ENCODE measurements at regions not wholly inside any gene's neighbourhood (a gene's known extent, or its start where the extent isn't known, plus 50 kb on each side); places are given as distances from the start of the nearest gene placed in this dataset.

- Histone ChIP-seq H3K4me1 (no peaks in the 10 kb centered on the region), H3K27ac (replicated peaks) (no peak overlapping the region), H3K9me3 (replicated peaks) (peaks cover 16% of the 10 kb centered on the region), H3K36me3 (no peaks in the 10 kb centered on the region), H3K4me3 (no peak overlapping the region), H3K27me3 (ENCODE audit: low read depth) (no peaks in the 10 kb centered on the region)
- no peak for DNase-seq
- intact Hi-C loops (cut with micrococcal nuclease): no loop called here
- TF ChIP-seq CTCF (IDR thresholded peaks at IDR 0.05; ENCODE audit: borderline replicate concordance): no peak
These were observed 810.3 kb upstream of the ACO1 start for GRCh38 chr9:31574006-31574765.

- H3K27me3 ChIP-seq (ENCODE audit: low read depth): no peaks in the 10 kb centered on the region
- H3K9me3 ChIP-seq (replicated peaks): no peaks in the 10 kb centered on the region
- intact Hi-C loops (cut with micrococcal nuclease): no loop called here
- H3K4me3 ChIP-seq: no peak overlapping the region
- DNase-seq: no peak
- H3K27ac ChIP-seq (replicated peaks): no peak overlapping the region
- TF ChIP-seq CTCF (IDR thresholded peaks at IDR 0.05; ENCODE audit: borderline replicate concordance): no peak
- no peaks in the 10 kb centered on the region for H3K4me1 ChIP-seq
- no peaks in the 10 kb centered on the region for H3K36me3 ChIP-seq
These were observed 802.4 kb upstream of the ACO1 start for GRCh38 chr9:31582071-31582470.

GRCh38 chr9:31582561-31582960 is 801.9 kb upstream of the ACO1 start:
- H3K4me3 ChIP-seq: no peak overlapping the region
- no peaks in the 10 kb centered on the region for H3K27me3 ChIP-seq (ENCODE audit: low read depth)
- DNase-seq: no peak
- H3K4me1 ChIP-seq: no peaks in the 10 kb centered on the region
- H3K9me3 ChIP-seq (replicated peaks): no peaks in the 10 kb centered on the region
- intact Hi-C loops (cut with micrococcal nuclease): no loop called here
- TF ChIP-seq CTCF (IDR thresholded peaks at IDR 0.05; ENCODE audit: borderline replicate concordance): no peak
- H3K36me3 ChIP-seq: no peaks in the 10 kb centered on the region
- H3K27ac ChIP-seq (replicated peaks): no peak overlapping the region

GRCh38 chr9:31585158-31585557 is 799.3 kb upstream of the ACO1 start:
- H3K36me3 ChIP-seq: no peaks in the 10 kb centered on the region
- intact Hi-C loops (cut with micrococcal nuclease): no loop called here
- no peaks in the 10 kb centered on the region for H3K9me3 ChIP-seq (replicated peaks)
- H3K27me3 ChIP-seq (ENCODE audit: low read depth): no peaks in the 10 kb centered on the region
- no peak for DNase-seq
- H3K4me3 ChIP-seq: no peak overlapping the region
- no peak overlapping the region for H3K27ac ChIP-seq (replicated peaks)
- no peak for TF ChIP-seq CTCF (IDR thresholded peaks at IDR 0.05; ENCODE audit: borderline replicate concordance)
- no peaks in the 10 kb centered on the region for H3K4me1 ChIP-seq

GRCh38 chr9:31587146-31587545 is 797.3 kb upstream of the ACO1 start:
- intact Hi-C loops (cut with micrococcal nuclease): no loop called here
- Histone ChIP-seq H3K4me3 (no peak overlapping the region), H3K27me3 (ENCODE audit: low read depth) (no peaks in the 10 kb centered on the region), H3K4me1 (no peaks in the 10 kb centered on the region), H3K27ac (replicated peaks) (no peak overlapping the region), H3K36me3 (no peaks in the 10 kb centered on the region), H3K9me3 (replicated peaks) (no peaks in the 10 kb centered on the region)
- no peak for TF ChIP-seq CTCF (IDR thresholded peaks at IDR 0.05; ENCODE audit: borderline replicate concordance)
- no peak for DNase-seq

All from left ventricle myocardium inferior (tissue), 1 donor.